ENCODE measurements at regions not wholly inside any gene's neighbourhood (a gene's known extent, or its start where the extent isn't known, plus 50 kb on each side); places are given as distances from the start of the nearest gene placed in this dataset.

GRCh38 chr20:6715401-6715941, 52.0 kb upstream of the BMP2 start:
- no peak for DNase-seq (ENCODE audit: extremely low read depth in 1 of 11, low read depth in 9 of 11, low spot score in 4 of 11)

- DNase-seq (ENCODE audit: extremely low read depth in 1 of 11, low read depth in 9 of 11, low spot score in 4 of 11), result no peak
Measured at GRCh38 chr20:6714279-6714711, 53.2 kb upstream of the BMP2 start.

- no peak for DNase-seq (ENCODE audit: extremely low read depth in 1 of 11, low read depth in 9 of 11, low spot score in 4 of 11)
Measured at GRCh38 chr20:6711951-6712649, 55.4 kb upstream of the BMP2 start.

- DNase-seq (ENCODE audit: extremely low read depth in 1 of 11, low read depth in 9 of 11, low spot score in 4 of 11), result no peak
Measured at GRCh38 chr20:6709910-6710595, 57.4 kb upstream of the BMP2 start.

GRCh38 chr20:6708010-6708409, 59.5 kb upstream of the BMP2 start:
- DNase-seq (ENCODE audit: extremely low read depth in 1 of 11, low read depth in 9 of 11, low spot score in 4 of 11), result no peak

GRCh38 chr20:6707321-6707831, 60.1 kb upstream of the BMP2 start:
- no peak for DNase-seq (ENCODE audit: extremely low read depth in 1 of 11, low read depth in 9 of 11, low spot score in 4 of 11)

GRCh38 chr20:6705926-6706548, 61.4 kb upstream of the BMP2 start:
- DNase-seq (ENCODE audit: extremely low read depth in 1 of 11, low read depth in 9 of 11, low spot score in 4 of 11), result no peak

GRCh38 chr20:6705106-6705766, 62.2 kb upstream of the BMP2 start:
- no peak for DNase-seq (ENCODE audit: extremely low read depth in 1 of 11, low read depth in 9 of 11, low spot score in 4 of 11)

GRCh38 chr20:6704132-6704861, 63.2 kb upstream of the BMP2 start:
- DNase-seq (ENCODE audit: extremely low read depth in 1 of 11, low read depth in 9 of 11, low spot score in 4 of 11), result no peak

- DNase-seq (ENCODE audit: extremely low read depth in 1 of 11, low read depth in 9 of 11, low spot score in 4 of 11), result no peak
Measured at GRCh38 chr20:6703656-6704055, 63.8 kb upstream of the BMP2 start.

GRCh38 chr20:6703047-6703446, 64.4 kb upstream of the BMP2 start:
- DNase-seq (ENCODE audit: extremely low read depth in 1 of 11, low read depth in 9 of 11, low spot score in 4 of 11), result no peak

- DNase-seq (ENCODE audit: extremely low read depth in 1 of 11, low read depth in 9 of 11, low spot score in 4 of 11), result no peak
Measured at GRCh38 chr20:6702144-6702543, 65.3 kb upstream of the BMP2 start.

GRCh38 chr20:6700563-6701329, 66.7 kb upstream of the BMP2 start:
- no peak for DNase-seq (ENCODE audit: extremely low read depth in 1 of 11, low read depth in 9 of 11, low spot score in 4 of 11)

GRCh38 chr20:6699921-6700562, 67.4 kb upstream of the BMP2 start:
- DNase-seq (ENCODE audit: extremely low read depth in 1 of 11, low read depth in 9 of 11, low spot score in 4 of 11), result no peak

- DNase-seq (ENCODE audit: extremely low read depth in 1 of 11, low read depth in 9 of 11, low spot score in 4 of 11), result no peak
Measured at GRCh38 chr20:6698723-6699122, 68.8 kb upstream of the BMP2 start.

GRCh38 chr20:6698056-6698455, 69.4 kb upstream of the BMP2 start:
- DNase-seq (ENCODE audit: extremely low read depth in 1 of 11, low read depth in 9 of 11, low spot score in 4 of 11), result no peak

GRCh38 chr20:6697228-6697972, 70.1 kb upstream of the BMP2 start:
- DNase-seq (ENCODE audit: extremely low read depth in 1 of 11, low read depth in 9 of 11, low spot score in 4 of 11), result no peak

Data from renal cortex interstitium (tissue), 11 donors.